HL-60/S4 treated with phorbol 12-myristate 13-acetate at 8.2 ng/mL for 4 days and 3 days (cell line): ENCODE measurements at regions not wholly inside any gene's neighbourhood (a gene's known extent, or its start where the extent isn't known, plus 50 kb on each side); places are given as distances from the start of the nearest gene placed in this dataset.

Source experiments
- in situ Hi-C: fragments of 300-500 bp; cut with MboI; formaldehyde crosslinking; loops from 2 replicates; pipeline ENCODE4 v1.15.0; 2022; ENCODE audit warnings: low sequenced_read_pairs

DNA sequence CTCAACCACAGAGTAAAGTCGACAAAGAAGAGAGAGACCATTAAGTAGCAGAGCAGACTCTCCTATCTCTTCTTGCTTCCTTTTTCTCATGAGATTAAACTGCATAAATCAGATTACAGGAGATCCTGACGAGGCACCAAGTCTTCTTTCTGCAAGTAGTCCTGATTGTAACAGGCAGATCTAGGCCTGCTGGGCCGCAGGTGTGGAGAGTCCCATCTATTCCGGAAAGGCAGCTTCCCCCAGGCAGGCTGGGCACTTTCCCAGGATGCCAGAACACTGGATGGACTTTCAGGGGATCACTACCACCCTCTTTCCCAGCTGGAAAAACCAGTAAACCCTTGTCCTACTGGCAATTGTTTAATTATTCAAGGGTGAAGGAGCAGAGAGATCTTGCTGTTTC is 173.0 kb upstream of the CADM1 start:
- in situ Hi-C loops: no loop called here

DNA sequence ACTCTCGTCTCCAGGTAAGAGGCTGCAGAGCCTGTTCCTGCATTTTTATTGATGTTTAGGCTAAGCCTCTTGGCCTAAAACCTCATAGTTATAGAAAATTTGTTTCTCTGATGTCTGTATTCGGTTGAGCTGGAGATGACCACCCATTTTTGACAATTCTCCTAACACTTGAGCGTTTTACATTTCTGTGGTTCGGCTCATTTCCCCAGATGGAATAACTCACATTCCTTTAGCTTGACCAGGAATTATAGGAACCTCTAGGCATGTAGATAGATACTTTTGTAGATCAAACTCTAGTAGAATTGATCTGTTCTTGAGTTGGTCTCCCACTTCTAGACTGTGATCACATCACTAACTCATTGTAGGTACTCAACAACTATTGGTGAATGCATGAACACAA is 172.6 kb upstream of the CADM1 start:
- in situ Hi-C loops: no loop called here

DNA sequence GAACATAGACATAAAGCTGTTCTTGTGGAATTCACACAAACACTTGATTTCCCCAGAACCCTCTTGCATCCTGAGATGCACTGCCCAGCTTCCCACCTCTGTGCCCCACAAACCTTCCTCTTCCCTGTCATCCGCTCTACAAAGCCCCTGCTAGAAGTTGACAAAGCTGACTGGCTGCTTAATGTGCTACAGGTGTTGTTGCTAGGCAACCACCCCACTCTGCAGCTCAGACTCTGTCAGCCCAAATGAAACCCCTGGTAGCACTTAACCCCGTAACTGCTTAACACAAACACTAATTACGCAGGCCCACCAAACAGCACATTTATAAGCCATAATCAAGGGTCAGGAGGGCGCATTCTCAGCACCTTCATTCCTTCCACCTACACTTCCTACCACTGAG is 172.0 kb upstream of the CADM1 start:
- in situ Hi-C loops: no loop called here

DNA sequence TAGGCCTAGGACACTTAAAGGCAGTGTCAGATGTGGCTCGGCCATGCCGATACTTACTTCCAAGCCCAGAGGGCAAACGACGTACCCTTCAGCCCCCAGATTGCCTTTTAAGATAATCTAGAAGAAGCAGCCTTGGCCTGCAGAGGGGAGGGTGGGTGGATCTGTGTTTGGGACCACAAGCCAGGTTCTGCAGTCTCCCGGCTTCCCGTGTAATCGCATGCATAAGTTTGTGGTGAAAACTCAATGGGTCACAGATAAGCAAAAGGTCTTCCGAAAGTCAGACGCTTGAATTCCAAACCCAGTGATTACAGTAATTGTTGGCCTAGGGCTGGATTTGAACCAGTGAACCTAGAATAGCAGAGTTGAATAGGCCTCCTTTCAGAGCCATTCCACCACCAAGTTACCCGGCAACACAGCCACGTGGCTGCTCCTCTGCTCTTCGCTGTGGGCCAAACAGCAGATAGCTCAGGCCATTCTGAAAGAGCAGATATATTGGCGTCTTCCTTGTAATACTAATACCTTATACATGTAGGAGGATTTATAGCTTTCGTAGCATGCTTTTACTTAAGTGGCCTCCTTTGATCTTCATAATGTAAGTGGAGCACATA is 170.8 kb upstream of the CADM1 start:
- in situ Hi-C loops: no loop called here

DNA sequence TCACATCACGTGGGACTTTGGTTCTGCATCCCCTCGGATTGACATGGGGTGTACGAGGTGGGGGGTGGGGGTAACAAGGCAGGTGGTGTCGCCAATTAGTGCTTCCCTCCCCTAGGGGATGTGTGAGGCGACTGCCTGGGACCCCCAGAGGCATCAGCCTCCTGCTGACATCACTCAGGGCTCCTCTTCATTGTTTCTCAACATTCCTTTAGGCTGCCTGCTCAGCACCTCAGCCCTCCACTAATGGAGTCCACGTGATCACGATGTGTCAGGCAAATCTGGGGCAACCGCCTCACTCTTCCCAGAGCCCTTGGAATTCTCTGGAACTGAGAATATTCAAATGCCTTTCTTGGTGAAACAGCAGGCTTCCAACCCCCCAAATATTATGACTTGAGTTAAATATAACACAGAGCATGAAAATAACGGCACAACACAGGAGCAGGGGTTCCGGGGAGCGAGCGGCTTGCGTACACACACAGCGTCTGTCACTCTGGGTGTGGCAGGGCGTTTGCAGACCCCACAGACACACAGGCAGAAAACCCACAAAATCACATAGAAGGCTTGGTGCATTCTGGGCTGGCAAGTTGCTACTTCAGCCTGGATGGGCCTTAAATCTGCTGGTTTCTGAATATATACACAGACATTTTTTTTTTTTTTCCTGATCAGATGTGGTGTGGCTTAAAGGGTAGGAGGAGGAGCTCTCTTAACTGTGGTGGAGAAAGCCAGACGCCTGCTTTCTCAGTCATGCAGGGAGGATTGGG is 170.1 kb upstream of the CADM1 start:
- in situ Hi-C loops: no loop called here

DNA sequence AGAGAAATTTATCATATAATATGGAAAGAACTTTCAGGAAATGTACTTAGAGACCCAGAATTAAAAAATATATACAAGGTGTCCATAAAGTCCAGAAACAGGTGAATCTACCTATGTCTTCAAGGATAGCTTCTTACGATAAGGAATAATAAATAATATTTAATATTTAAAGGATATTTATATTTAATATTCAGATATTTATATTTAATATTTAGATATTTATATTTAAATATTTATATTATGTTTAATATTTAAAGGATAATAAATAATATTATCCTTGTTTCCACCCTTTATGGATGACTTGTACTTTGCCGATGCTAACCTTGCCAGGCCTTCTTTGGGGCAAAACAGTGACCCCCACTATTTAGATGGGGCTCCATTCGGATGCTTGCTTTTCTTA is 169.5 kb upstream of the CADM1 start:
- in situ Hi-C loops: no loop called here

DNA sequence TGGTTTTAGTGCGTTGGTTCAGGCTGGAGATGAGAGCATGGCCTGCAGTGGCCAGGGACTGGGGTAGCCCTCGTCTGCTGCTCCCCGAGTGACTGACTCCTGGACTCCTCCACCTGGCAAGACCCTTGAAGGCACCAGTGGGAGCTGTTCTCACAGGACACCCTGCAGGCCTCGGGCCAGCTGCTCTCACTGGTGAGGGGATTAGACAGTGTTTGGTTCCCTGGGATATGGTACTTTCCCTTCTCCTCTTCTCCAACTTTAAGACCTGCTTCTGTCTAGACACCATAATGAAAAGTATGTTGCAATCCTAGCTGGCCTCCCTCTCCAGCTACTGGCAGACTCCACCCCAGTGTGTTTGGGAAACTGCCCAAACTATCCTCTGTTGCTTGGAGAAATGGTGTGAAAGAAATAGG is 168.8 kb upstream of the CADM1 start:
- in situ Hi-C loops: no loop called here

DNA sequence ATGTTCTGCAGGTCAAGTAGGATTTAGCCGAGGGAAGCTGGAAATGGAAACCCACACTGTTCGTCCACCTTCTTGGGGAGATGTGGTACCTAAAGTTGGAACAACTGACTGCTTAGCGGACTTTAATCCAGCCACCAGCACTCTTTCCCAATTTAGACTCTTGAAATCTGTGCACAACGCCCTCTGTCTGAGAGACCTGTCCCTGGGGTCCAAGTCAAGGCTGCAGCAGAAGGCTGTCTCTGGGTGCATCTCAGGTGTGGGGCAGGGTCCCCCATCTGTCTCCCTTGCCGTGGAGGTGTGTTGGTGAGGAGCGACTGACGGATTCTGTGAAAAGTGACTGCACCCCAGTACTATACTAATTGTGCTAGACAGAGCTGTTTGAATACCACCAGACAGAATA is 168.2 kb upstream of the CADM1 start:
- in situ Hi-C loops: no loop called here

DNA sequence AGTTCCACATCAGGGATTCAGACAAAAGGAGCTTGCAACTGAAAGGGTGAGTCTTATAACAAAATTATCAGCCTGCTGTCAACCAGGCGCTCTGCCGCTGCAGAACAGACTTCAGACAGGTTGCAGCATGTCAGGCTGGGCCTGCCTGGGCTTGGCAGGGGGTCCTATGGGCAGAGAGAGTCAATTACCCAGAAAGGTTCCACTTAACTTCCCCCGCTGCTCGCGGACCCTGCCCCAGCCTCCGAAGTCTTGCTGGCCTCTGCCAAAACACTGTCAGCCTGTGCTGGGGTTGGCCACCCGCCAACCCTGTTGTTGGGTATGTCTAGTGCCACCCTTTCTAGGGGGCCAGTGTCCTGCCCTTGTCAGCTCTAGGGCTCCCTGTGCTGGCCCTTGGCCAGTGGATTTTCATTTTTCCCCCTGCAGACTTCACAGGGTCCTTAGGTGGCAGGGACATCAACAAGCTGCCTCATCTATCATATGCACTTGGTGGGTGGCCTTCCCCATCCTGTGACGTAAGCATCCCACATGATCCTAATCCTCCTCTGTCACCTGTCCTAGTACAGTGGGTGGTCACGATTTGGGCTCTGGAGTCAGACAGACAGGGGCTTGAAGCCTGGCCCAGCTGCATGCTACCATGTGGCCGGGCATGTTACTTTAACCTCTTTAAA is 166.5 kb upstream of the CADM1 start:
- in situ Hi-C loops: no loop called here

DNA sequence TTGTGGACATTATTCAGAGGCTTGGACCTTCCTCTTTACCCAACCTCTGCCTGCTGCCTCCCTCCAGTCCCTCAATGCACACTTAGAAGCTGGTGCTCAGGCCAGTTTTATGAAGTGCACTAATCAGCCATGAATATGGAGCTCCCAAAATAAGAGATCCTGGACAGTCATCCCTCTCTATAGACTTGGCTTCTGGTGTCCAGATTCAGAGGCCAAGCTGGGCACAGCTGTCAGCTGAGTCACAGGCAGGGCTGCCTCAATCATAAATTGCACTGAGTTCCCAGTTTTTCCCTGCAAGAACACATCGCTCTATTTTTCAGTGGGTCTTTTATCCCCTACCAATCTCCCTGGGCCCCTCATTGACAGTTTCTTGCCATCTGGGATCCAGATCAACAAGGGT is 161.7 kb upstream of the CADM1 start:
- in situ Hi-C loops: no loop called here

DNA sequence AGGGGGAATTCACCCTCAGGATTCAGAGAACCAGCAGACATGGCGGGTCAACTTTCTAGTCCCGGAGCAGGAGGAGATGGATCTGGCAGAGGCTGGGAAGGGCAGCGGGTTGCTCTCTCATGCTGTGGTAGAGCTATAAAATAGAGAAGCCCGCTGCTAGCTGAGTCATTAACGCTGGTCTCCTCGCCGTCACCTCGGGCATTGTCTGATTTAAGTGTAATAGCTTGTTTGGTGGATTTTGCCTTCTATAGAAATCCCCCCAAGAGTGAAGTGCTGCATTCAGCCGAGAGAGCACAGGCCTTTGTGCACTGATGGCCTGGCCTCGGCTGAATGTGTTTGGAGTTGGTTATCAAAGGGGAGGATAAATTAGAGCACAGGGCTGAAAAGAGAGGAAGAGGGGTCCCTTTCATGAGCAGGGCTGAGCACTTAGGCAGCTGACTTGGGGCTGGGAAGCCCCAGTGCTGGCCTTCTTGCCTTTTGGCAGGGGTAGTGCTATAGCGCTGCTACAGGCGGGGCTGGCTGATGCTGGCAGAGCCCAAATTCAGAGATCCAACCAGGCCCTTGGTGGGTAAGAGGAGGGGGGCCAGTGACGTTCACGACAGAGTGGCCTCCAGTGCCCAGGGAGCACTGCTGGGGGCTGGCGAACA is 161.1 kb upstream of the CADM1 start:
- in situ Hi-C loops: no loop called here

DNA sequence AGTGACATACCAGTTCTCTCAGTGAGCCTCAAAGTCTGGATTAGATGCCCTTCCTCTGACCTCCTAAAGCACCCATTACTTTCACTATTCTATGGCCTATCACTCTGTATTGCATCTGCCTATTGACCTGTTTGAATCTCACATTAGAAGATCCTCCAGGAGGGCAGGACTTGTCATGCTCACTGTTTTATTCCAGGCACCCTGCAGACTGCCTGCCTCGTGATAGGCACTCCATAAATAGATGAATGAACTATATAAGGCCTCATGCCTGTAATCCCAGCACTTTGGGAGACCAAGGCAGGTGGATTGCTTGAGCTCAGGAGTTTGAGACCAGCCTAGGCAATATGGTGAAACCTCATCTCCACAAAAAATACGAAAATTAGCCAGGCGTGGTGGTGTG is 160.1 kb upstream of the CADM1 start:
- in situ Hi-C loops: no loop called here

DNA sequence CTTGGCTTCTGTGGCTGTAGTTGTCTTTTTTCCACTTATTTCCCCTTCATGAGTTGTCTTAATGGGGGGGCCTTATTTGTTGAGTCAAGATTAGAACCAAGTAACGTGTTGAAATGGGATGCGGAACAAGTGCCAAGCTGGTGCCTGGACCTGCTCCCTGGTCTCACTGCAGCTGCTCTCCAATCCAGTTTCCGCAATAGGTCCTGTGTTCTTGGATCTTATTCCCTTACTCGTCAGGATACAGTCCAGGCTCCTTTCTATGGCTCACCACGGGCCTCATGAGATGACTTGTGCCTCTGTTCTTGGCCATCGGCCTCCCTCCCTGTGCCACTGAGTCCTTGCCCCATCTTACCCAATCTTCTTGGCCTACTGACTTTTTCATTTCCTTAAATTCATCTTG is 159.6 kb upstream of the CADM1 start:
- in situ Hi-C loops: no loop called here

DNA sequence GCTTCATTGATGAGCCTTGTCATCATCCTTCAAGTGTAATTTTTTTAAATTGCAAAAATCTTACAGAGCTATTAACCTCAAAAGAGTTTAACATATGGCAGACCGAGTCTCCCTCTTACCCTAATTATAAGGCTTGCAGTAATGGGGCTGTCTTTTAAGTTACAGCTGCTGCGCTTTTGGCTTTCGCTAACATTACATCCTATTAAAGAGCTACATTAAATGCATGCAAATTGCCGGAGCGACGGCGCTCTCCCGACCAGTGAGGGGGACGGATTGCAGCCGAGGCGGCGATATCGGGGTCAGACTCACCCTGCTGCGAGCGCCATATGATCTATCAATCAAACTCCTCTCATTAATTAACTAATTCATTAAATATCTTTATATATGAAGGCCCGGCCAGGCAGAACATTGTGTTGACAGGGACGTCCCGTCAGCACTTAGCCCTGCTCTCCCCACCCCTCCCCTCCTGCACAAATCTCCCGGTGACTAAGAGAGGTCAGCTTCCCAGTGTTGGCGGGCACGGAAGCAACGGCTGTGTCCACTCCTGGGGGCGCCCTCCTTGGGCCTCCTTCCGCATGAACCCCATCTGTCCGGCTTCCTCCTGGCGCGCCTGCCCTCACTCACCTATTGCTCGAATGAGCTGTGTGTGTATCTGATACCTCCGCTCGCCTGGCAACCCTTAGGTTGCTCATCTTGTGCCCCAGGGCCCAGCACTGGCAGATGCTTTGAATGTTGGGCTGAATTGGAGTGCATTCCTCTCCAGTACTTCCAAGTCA is 156.0 kb upstream of the CADM1 start:
- in situ Hi-C loops: no loop called here

DNA sequence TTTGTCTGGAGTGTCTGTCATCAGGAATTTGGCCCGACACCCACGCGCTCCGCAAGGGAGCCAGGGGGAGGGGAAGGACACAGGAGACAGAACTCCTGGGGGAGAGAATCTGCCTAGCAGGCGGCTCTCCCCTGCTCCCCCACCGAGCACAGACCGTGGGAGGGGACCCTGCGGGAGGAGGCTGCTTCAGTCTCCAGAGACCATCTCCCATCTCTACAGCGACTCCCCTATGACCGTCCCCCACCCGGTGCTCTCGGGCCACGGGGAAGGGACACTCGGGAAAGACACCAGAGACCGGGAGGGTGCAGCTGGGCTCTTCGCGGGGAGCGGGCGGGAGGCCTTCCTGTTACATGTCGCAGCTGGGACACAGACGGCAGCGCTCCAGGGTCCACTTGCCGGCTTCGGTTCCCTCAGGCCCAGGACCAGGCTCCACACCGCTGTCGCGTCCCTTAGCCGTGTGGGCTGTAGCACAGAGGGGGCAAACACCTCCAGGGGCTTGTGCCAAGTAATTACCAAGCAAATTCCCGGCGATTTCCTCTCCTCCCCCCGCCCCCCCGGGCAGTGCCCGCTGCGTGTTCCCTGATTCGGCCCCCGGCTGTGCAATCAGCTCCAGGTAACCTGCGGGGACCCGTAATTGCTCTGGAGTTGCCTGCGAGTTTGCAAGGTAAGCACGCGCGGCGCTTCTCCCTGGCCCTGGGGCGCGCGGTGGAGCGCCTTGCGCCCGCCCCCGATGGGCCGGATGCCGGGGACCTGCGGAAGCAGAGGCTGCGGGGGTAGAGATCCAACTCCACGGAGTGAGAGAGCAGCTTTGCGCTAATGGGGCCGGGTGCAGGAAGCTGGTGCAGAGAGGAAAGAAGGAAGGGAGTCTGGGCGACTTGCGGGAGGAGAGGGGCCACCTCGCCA is 155.1 kb upstream of the CADM1 start:
- in situ Hi-C loops: no loop called here

DNA sequence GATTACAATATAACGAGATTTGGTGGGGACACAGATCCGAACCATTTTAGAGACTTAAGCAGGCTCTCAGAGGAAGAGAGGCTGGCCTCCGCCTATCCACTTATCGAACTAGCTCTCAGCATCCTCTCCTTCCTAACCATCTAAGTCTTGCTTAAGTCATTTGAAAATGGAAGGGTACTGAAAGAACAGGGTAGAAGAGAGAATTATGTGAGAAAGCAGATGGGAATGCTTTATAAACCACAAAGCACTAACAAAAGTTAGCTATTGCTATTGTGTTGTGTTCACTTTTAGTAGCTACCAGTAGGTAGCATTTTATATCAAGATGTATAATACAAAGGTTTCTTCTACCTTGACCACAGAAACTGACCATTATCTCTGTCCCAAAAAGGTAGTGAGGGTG is 153.4 kb upstream of the CADM1 start:
- in situ Hi-C loops: no loop called here

DNA sequence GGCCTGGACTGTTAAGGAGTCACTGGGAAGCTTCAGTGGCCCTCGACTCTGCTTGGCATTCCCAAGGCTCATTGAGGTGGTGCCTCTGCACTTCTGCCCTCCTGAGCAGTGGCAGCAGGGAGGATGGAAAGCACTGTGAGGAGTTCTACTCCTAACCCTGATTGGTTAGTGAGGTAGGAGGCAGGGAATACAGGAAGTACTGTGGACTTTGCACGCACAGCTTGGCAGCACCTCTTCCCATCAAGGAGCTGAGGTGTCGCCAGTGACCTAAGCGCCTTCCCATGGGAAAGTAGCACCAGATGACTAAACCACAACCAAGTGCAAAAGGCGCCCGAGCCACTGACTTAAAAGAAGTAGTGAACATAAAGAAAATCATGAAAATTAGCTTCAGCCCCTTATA is 152.5 kb upstream of the CADM1 start:
- in situ Hi-C loops: no loop called here

DNA sequence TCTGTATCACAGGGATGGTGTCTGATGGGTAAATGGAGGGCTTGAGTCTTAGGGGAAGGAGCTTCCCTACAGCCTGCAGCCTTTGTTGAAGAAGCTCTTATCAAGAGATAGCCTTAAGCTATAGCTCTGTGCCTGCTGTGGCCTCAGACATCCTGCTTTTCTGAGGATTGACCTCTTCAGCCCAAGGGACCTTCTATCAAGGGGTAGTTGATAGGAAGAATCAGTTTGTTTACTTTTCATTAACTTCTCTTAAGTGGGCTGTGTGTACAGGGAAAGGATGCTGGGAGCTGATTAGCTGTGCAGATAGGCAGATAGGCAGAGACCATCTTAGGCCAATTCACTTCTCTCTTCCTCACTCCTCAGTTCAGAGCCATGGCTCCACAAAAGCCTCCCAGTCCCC is 151.8 kb upstream of the CADM1 start:
- in situ Hi-C loops: no loop called here

DNA sequence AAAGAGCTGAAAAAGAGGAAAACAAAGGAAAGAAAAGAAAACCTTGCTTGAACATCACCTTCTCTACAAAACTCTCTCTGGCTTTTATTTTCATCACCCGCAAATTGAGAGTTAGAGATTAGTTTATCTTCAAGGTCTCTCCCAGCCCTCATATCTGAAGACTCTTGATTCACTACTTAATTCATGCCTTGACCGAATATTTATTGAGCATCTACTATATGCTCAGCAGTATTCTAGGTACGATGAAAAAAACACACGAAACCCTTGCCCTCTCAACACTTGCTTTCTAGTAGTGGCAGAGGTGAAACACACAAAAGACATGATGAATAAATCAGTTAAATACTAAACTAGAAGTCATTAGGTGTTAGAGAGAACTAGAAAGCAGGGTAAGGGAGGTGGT is 150.6 kb upstream of the CADM1 start:
- in situ Hi-C loops: no loop called here

DNA sequence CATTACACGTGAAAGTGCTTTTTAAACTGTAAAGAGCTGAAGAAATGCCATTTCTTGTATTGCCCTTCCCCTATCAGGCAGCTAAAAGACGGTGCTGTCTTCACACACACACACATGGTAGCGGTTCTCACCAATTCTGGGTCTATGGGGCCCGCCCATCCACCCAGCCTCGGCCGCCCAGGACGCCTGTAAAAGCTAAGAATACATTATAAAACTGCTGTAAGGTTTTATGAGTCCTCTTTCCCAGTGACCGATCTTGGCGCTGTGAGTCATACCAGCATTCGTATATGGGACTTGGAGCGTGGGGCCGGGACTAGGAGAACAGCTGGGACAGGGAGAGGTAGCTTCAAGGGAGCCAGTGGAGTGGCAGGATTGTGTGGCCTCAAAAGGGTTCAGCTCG is 149.7 kb upstream of the CADM1 start:
- in situ Hi-C loops: no loop called here
